HG03520 (cell line): ENCODE measurements at regions not wholly inside any gene's neighbourhood (a gene's known extent, or its start where the extent isn't known, plus 50 kb on each side); places are given as distances from the start of the nearest gene placed in this dataset.

Experiments used
- ATAC-seq: cut with Tn5 transposase; IDR thresholded peaks from one replicate; pipeline ENCODE4 v1.9.1; 2021; ENCODE audit warnings: mild to moderate bottlenecking, moderate library complexity; ENCODE audit not compliant: unreplicated experiment

- ATAC-seq: no peak
Observed at GRCh38 chr2:106941372-106941993, 55.5 kb upstream of the ST6GAL2 start.

GRCh38 chr2:106943468-106944200 lies 57.7 kb upstream of the ST6GAL2 start:
- ATAC-seq: no peak

- no peak for ATAC-seq
Observed at GRCh38 chr2:106944215-106944614, 58.2 kb upstream of the ST6GAL2 start.

- ATAC-seq: no peak
Observed at GRCh38 chr2:106948540-106948939, 62.6 kb upstream of the ST6GAL2 start.

GRCh38 chr2:106953236-106953635 lies 67.3 kb upstream of the ST6GAL2 start:
- ATAC-seq: no peak

GRCh38 chr2:106953779-106954178 lies 67.8 kb upstream of the ST6GAL2 start:
- ATAC-seq: no peak

GRCh38 chr2:106954304-106954703 lies 68.3 kb upstream of the ST6GAL2 start:
- no peak for ATAC-seq

GRCh38 chr2:106956416-106956815 lies 70.4 kb upstream of the ST6GAL2 start:
- ATAC-seq: no peak

GRCh38 chr2:106956879-106957278 lies 70.9 kb upstream of the ST6GAL2 start:
- no peak for ATAC-seq

GRCh38 chr2:106959975-106960682 lies 74.2 kb upstream of the ST6GAL2 start:
- ATAC-seq: no peak

GRCh38 chr2:106960683-106961161 lies 74.8 kb upstream of the ST6GAL2 start:
- no peak for ATAC-seq

- ATAC-seq: no peak
Observed at GRCh38 chr2:106961328-106961727, 75.4 kb upstream of the ST6GAL2 start.

GRCh38 chr2:106963156-106963555 lies 77.2 kb upstream of the ST6GAL2 start:
- ATAC-seq: no peak

- no peak for ATAC-seq
Observed at GRCh38 chr2:106963893-106964292, 77.9 kb upstream of the ST6GAL2 start.

- no peak for ATAC-seq
Observed at GRCh38 chr2:106965611-106966010, 79.6 kb upstream of the ST6GAL2 start.

GRCh38 chr2:106969777-106970176 lies 83.8 kb upstream of the ST6GAL2 start:
- no peak for ATAC-seq

GRCh38 chr2:106970471-106971261 lies 84.7 kb upstream of the ST6GAL2 start:
- ATAC-seq: no peak

GRCh38 chr2:106972782-106973181 lies 86.8 kb upstream of the ST6GAL2 start:
- no peak for ATAC-seq

GRCh38 chr2:106974891-106975290 lies 88.9 kb upstream of the ST6GAL2 start:
- no peak for ATAC-seq

- ATAC-seq: no peak
Observed at GRCh38 chr2:106975641-106976040, 89.7 kb upstream of the ST6GAL2 start.

- ATAC-seq: no peak
Observed at GRCh38 chr2:106976548-106976947, 90.6 kb upstream of the ST6GAL2 start.
